Stimulated activated naive CD8-positive, alpha-beta T cell treated with anti-CD3 and anti-CD28 coated beads, Interleukin-15, Interleukin-2, amounts not matched to agents 100 U/mL and 50 U/mL, for 24 hours (primary cell): ENCODE measurements at regions not wholly inside any gene's neighbourhood (a gene's known extent, or its start where the extent isn't known, plus 50 kb on each side); places are given as distances from the start of the nearest gene placed in this dataset.
"Not testable (repeated sequence)": the region's sequence is repeated elsewhere in the genome, so short reads cannot be mapped to it uniquely, and the experiment has no call there.

ENCODE experiments used
- ATAC-seq: fragments of 150-1000 bp; cut with Tn5 transposase; one replicate; pipeline ENCODE4 v1.10.0; 2021
- DNase-seq: peaks from one replicate; pipeline ENCODE4 v3.0.0; 2021

- DNase-seq (no peak), ATAC-seq (no peak)
These were observed 659.5 kb upstream of the MBL2 start for GRCh38 chr10:53432035-53432434.

GRCh38 chr10:53430974-53431373, 658.4 kb upstream of the MBL2 start:
- DNase-seq = no peak
- ATAC-seq = no peak

GRCh38 chr10:53430127-53430891, 657.7 kb upstream of the MBL2 start:
- DNase-seq = no peak
- no peak for ATAC-seq

DNA sequence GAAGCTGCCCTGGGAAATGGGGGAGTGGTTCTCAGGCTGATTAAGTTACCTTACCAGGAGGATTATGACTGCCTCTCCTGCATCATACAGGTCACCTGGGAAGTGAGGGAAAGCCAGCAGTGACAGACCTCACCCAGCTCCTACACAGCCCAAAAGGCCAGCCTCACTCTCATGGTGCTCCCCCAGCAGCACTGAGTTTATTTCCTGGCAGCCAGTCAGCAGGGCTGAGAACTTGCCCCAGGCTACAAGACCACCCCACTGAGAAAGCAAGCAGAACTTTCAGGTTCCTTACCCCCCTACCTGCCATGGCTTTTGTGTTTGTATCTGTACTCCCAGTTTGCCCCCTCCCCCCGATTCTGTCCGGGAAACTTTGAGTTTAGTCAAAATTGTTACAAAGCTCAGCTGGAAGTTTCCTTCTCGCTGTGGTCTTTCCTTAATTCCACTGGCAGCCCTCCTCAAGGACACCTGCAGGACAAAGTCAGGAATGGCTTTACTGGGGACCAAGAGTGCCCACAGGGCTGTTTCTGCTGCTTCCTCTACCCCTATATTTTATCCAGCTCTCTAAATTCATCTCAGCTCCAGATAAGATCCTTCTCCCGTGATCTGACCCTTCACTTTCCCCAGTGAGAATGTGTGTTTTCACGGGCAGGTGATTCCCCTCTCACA, 649.8 kb upstream of the MBL2 start:
- no peak for DNase-seq
- ATAC-seq = no peak

DNA sequence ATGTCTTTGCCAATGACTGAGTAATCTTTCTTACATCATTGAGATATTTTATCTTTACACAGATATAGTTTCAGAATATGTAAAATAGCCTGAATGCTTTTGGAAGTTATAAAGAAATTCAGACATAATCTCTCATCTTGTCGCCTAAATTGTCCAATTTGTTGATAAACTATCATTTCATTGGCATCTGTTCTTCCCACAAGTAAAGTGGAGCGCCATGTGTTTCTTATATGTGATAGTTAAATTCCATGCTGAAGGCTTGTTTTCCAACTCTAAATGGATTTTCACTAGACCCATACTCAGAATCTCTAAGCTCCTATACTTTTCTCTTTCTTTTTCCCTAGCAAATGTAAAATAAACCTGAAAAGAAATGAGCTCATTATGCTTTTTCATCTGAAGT, 640.1 kb upstream of the MBL2 start:
- DNase-seq (no peak), ATAC-seq (no peak)

GRCh38 chr10:53406532-53406931, 633.9 kb upstream of the MBL2 start:
- ATAC-seq = no peak
- DNase-seq = no peak

DNA sequence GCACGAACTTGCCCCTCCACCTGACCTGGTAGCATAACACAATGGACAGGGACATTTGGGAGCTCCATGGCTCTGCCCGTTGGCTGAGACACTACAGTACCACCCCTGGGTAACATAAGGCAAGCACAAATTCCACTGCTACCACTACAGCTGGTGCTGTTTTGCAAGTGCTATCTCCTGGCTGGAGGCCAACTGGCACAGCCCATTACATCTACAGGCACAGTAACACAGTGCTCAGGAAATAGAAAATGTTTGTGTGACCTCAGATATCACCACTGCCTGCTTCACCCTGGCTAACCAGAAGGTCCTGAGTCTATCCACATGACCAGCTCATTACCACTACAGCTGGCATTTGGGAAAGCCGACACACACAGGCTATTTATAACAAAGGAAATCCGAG, 631.1 kb upstream of the MBL2 start:
- ATAC-seq (no peak), DNase-seq (no peak)

GRCh38 chr10:53402594-53402993, 630.0 kb upstream of the MBL2 start:
- no peak for ATAC-seq

DNA sequence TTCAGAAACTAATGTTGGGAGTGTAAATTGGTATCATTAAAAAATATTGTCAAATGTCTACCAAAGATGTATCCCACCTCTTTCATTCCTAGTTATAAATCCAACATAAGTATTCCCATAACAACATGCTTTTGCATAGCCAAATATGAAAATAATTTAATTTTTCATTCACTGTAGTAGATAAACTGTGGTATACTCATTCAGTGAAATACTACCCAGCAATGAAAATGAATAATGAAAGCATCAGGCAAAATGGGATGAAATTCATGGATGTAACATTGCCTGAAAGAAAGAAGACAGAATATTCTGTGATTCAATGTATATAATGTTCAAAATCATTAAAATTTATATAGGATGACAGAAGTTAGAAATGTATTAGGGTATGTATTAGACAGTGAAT, 629.0 kb upstream of the MBL2 start:
- no peak for ATAC-seq

More at GRCh38 chr10:53402594-53402993, 630.0 kb upstream of the MBL2 start:
- DNase-seq = no peak

GRCh38 chr10:53396876-53397275, 624.3 kb upstream of the MBL2 start:
- DNase-seq (no peak), ATAC-seq (no peak)

More for the DNA sequence above, 629.0 kb upstream of the MBL2 start:
- DNase-seq = no peak

- no peak for DNase-seq
- no peak for ATAC-seq
These were observed 622.9 kb upstream of the MBL2 start for GRCh38 chr10:53395449-53395848.

GRCh38 chr10:53387562-53387961, 615.0 kb upstream of the MBL2 start:
- ATAC-seq (no peak), DNase-seq (no peak)

DNA sequence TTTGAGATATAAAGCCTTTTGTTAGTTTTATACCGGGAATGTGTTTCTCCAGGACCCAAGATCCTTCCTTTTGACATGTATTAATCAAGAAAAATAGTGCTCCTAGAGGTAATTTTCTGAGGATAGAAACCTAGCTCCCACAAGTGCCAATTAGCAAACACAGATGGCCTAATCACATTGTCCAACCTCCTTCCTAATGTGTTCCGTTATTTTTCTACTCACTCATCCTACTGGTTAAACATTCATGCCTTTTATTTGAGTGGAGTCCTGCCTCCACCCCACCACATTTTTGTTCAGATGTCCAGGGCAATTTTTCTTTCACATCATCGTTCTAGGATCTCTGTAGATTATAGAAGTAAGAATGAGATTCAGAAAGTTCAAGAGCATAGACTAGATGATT, 610.0 kb upstream of the MBL2 start:
- ATAC-seq (no peak), DNase-seq (no peak)

GRCh38 chr10:53379956-53380355, 607.4 kb upstream of the MBL2 start:
- ATAC-seq = no peak
- no peak for DNase-seq

DNA sequence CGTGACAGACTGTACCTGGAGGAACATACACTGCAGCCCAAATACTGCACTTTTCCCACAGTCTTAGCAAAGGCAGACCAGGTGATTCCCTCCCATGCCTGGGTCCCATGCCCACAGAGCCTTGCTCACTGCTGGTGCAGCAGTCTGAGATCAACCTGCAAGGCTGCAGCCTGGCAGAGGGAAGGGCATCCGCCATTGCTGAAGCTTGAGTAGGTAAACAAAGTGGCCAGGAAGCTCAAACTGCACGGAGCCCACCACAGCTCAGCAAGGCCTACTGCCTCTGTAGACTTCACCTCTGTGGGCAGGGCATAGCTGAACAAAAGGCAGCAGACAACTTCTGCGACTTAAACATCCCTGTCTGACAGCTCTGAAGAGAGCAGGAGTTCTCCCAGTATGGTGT, 597.8 kb upstream of the MBL2 start:
- DNase-seq = no peak
- no peak for ATAC-seq

GRCh38 chr10:53361936-53362335, 589.4 kb upstream of the MBL2 start:
- DNase-seq (no peak), ATAC-seq (no peak)

- ATAC-seq (no peak), DNase-seq (no peak)
These were observed 588.7 kb upstream of the MBL2 start for GRCh38 chr10:53361281-53361680.

DNA sequence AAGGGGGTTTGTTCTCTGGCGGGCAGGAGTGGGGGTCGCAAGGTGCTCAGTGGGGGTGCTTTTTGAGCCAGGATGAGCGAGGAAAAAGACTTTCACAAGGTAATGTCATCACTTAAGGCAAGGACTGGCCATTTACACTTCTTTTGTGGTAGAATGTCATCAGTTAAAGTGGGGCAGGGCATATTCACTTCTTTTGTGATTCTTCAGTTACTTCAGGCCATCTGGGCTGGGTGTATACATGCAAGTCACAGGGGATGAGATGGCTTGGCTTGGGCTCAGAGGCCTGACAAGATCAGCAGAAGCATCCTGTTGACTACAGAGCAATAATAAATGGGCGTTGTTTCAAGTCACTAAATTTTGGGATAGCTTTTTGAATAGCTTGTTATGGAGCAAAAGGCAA, 586.4 kb upstream of the MBL2 start:
- DNase-seq, ATAC-seq: not testable (repeated sequence)

GRCh38 chr10:53358536-53358935, 586.0 kb upstream of the MBL2 start:
- DNase-seq = no peak
- ATAC-seq = no peak

GRCh38 chr10:53357587-53357986, 585.0 kb upstream of the MBL2 start:
- ATAC-seq = no peak

GRCh38 chr10:53356616-53357349, 584.2 kb upstream of the MBL2 start:
- no peak for DNase-seq
- ATAC-seq = no peak

More at GRCh38 chr10:53357587-53357986, 585.0 kb upstream of the MBL2 start:
- no peak for DNase-seq

GRCh38 chr10:53342531-53342930, 569.9 kb upstream of the MBL2 start:
- ATAC-seq, DNase-seq: not testable (repeated sequence)

GRCh38 chr10:53338199-53338598, 565.6 kb upstream of the MBL2 start:
- DNase-seq, ATAC-seq: not testable (repeated sequence)
